ENCODE measurements at regions not wholly inside any gene's neighbourhood (a gene's known extent, or its start where the extent isn't known, plus 50 kb on each side); places are given as distances from the start of the nearest gene placed in this dataset.

- Histone ChIP-seq H3K9me3 (ENCODE audit: low read depth, low read length) (no peaks in the 10 kb centered on the region), H4K20me1 (ENCODE audit: insufficient read depth, low read length) (no peaks in the 10 kb centered on the region), H3K4me2 (ENCODE audit: insufficient read depth, low read length) (no peak overlapping the region), H3K27me3 (ENCODE audit: insufficient read depth, low read length) (no peaks in the 10 kb centered on the region), H3K4me3 (ENCODE audit: insufficient read depth, low read length) (no peak overlapping the region), H3K4me1 (ENCODE audit: insufficient read depth, low read length) (no peaks in the 10 kb centered on the region), H2AFZ (ENCODE audit: low read length) (no peak overlapping the region), H3K27ac (ENCODE audit: low read depth, low read length) (no peak overlapping the region), H3K36me3 (ENCODE audit: insufficient read depth, low read length) (no peaks in the 10 kb centered on the region), H3K79me2 (ENCODE audit: insufficient read depth, low read length) (no peaks in the 10 kb centered on the region)
- no peak for DNase-seq (ENCODE audit: insufficient read length, low spot score, missing footprints)
- no peak for TF ChIP-seq CTCF (IDR thresholded peaks at IDR 0.05; ENCODE audit: extremely low read depth, low read depth, low read length)
Measured at GRCh38 chr5:159424123-159424522, 93.8 kb upstream of the IL12B start.

GRCh38 chr5:159426694-159427093, 96.4 kb upstream of the IL12B start:
- no peak for DNase-seq (ENCODE audit: insufficient read length, low spot score, missing footprints)
- no peaks in the 10 kb centered on the region for H4K20me1 ChIP-seq (ENCODE audit: insufficient read depth, low read length)
- H3K27me3 ChIP-seq (ENCODE audit: insufficient read depth, low read length): peaks cover 3% of the 10 kb centered on the region
- TF ChIP-seq CTCF (IDR thresholded peaks at IDR 0.05; ENCODE audit: extremely low read depth, low read depth, low read length): no peak
- no peak overlapping the region for H3K27ac ChIP-seq (ENCODE audit: low read depth, low read length)
- no peaks in the 10 kb centered on the region for H3K9me3 ChIP-seq (ENCODE audit: low read depth, low read length)
- no peaks in the 10 kb centered on the region for H3K36me3 ChIP-seq (ENCODE audit: insufficient read depth, low read length)
- H3K4me3 ChIP-seq (ENCODE audit: insufficient read depth, low read length): no peak overlapping the region
- H3K79me2 ChIP-seq (ENCODE audit: insufficient read depth, low read length): no peaks in the 10 kb centered on the region
- no peak overlapping the region for H3K4me2 ChIP-seq (ENCODE audit: insufficient read depth, low read length)
- no peaks in the 10 kb centered on the region for H3K4me1 ChIP-seq (ENCODE audit: insufficient read depth, low read length)
- H2AFZ ChIP-seq (ENCODE audit: low read length): no peak overlapping the region

GRCh38 chr5:159427180-159428012, 97.1 kb upstream of the IL12B start:
- no peaks in the 10 kb centered on the region for H3K9me3 ChIP-seq (ENCODE audit: low read depth, low read length)
- no peaks in the 10 kb centered on the region for H3K79me2 ChIP-seq (ENCODE audit: insufficient read depth, low read length)
- H3K4me3 ChIP-seq (ENCODE audit: insufficient read depth, low read length): no peak overlapping the region
- H2AFZ ChIP-seq (ENCODE audit: low read length): no peak overlapping the region
- H3K27me3 ChIP-seq (ENCODE audit: insufficient read depth, low read length): peaks cover 8% of the 10 kb centered on the region
- H3K27ac ChIP-seq (ENCODE audit: low read depth, low read length): no peak overlapping the region
- no peaks in the 10 kb centered on the region for H3K4me1 ChIP-seq (ENCODE audit: insufficient read depth, low read length)
- no peaks in the 10 kb centered on the region for H4K20me1 ChIP-seq (ENCODE audit: insufficient read depth, low read length)
- DNase-seq (ENCODE audit: insufficient read length, low spot score, missing footprints): no peak
- TF ChIP-seq CTCF (IDR thresholded peaks at IDR 0.05; ENCODE audit: extremely low read depth, low read depth, low read length): no peak
- H3K36me3 ChIP-seq (ENCODE audit: insufficient read depth, low read length): no peaks in the 10 kb centered on the region
- H3K4me2 ChIP-seq (ENCODE audit: insufficient read depth, low read length): no peak overlapping the region

- no peaks in the 10 kb centered on the region for H3K36me3 ChIP-seq (ENCODE audit: insufficient read depth, low read length)
- no peak for TF ChIP-seq CTCF (IDR thresholded peaks at IDR 0.05; ENCODE audit: extremely low read depth, low read depth, low read length)
- H3K4me1 ChIP-seq (ENCODE audit: insufficient read depth, low read length): no peaks in the 10 kb centered on the region
- H4K20me1 ChIP-seq (ENCODE audit: insufficient read depth, low read length): no peaks in the 10 kb centered on the region
- H3K9me3 ChIP-seq (ENCODE audit: low read depth, low read length): no peaks in the 10 kb centered on the region
- no peak overlapping the region for H3K4me3 ChIP-seq (ENCODE audit: insufficient read depth, low read length)
- no peak for DNase-seq (ENCODE audit: insufficient read length, low spot score, missing footprints)
- H3K79me2 ChIP-seq (ENCODE audit: insufficient read depth, low read length): no peaks in the 10 kb centered on the region
- no peak overlapping the region for H3K27ac ChIP-seq (ENCODE audit: low read depth, low read length)
- no peak overlapping the region for H2AFZ ChIP-seq (ENCODE audit: low read length)
- H3K4me2 ChIP-seq (ENCODE audit: insufficient read depth, low read length): no peak overlapping the region
- peaks cover 26% of the 10 kb centered on the region for H3K27me3 ChIP-seq (ENCODE audit: insufficient read depth, low read length)
Measured at GRCh38 chr5:159430361-159431012, 100.2 kb upstream of the IL12B start.

All from osteoblast (primary cell).